Anterior cingulate cortex (tissue), 58 donors: ENCODE measurements at regions not wholly inside any gene's neighbourhood (a gene's known extent, or its start where the extent isn't known, plus 50 kb on each side); places are given as distances from the start of the nearest gene placed in this dataset.
A peak's percentile ranks its signal among the peaks of the same experiment; 100 is the strongest.

Experiments used
- DNase-seq, 58 donors: peaks; one replicate each; lab custom pipeline; 2025; lab: John Stamatoyannopoulos, UW

DNA sequence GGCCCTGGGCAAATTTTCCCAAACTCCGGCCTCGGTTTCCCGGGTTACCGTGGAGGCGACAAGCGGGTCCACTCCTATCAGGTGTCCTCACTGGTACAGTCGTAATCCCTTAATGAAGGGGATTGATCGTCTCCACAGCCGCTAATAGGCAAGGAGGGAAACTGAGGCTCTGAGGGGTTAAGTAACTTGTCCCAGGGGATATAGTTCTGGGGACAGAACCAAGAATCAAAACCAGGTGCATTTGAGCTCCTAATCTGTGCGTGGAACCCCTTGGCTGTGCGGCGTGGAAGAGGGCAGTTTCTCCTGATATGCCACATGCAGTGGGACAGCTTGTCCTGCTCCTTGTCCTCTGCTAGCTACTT lies 157.2 kb downstream of the CYRIA start:
- DNase-seq = no peak

- peak in 45 of 58 donors; percentile 4 to 64 (median 22) for DNase-seq
Measured at GRCh38 chr2:16507655-16508489, 157.8 kb downstream of the CYRIA start.

GRCh38 chr2:16506366-16506765 lies 159.3 kb downstream of the CYRIA start:
- DNase-seq = peak in 1 of 58 donors; percentile 2

GRCh38 chr2:16496426-16497388 lies 168.9 kb downstream of the CYRIA start:
- DNase-seq = no peak

DNA sequence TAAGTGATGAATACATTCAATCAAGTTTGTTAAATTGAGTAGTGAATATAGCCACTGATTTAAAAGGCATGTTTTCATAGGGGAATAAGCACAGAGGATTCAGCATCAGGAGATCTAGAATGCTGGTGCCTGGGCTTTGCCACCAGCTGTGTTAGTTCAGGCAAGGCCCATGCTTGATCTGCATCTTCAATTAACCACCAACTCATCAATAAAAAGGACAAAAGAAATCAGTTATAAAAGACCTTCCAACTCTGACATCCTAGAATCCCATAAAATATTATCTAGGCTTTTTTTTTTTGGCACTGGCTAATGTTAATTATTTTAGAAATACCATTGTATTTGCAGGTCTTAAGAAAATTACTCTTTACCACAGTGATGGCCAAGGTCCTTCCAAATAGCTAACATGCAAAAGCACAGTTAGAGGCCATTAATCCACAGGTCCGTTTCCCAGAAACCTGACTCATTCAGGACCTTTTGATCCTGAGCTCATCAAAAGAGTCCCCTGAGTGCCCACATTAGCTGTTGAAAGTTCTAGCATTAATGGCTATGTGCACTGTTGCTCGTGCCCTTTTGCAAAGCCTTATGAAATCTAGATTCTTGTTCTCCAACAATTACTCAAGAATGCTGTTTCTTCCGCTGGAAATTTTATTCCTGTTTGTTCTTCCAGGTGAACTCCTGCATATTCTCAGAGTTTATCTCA lies 170.0 kb downstream of the CYRIA start:
- no peak for DNase-seq

DNA sequence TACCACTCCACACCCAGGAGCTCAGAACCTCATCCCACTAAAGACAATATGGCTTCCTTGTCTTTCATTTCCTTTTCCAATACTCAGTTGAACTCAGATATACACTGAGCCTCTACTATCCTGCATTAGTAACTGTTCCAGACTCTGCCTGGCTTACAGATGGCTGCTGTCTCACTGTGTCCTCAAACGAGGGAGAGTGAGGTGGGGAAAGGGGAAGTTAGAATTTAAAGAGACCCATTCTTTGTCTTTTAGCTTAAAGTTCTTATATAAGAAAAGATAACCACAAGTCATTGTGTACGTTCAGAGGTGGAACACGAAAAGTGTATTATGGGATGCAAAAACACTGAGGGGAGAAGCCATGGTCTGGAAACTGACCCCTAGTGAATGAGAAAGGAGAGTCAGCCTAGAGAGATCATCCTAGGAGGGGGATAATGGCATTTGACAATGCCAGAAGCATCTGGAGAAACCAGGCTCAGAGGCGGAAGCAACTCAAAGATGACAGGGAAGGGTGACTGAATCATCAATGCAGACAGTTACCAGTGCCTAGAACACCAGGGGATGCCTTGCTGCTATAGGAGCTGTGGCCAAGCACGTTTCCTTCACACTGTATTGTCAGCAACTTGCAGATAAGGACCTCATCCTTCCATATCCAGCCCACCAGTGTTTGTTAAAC lies 170.7 kb downstream of the CYRIA start:
- no peak for DNase-seq

GRCh38 chr2:16493788-16494187 lies 171.8 kb downstream of the CYRIA start:
- DNase-seq = no peak

DNA sequence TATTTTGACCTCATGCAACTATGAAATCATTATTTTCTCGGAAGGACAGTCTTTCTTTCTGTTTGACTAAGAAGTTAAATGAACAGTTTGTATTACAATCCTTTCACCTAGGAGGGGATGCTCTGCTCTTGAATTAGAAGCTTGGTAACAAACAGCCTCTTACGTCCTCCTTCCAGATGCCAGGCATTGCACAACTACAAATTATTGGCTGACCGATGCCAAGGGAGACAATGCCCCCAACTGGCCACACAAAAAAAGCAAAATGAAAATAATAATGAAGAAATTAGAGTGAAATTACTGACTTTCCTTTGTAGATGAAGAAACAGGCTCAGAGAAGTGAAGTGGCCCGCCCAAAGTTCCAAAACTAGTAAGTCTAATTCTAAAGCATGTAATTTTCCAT lies 177.9 kb downstream of the CYRIA start:
- DNase-seq = peak in 4 of 58 donors; percentile 3 to 13 (median 6)

- no peak for DNase-seq
Measured at GRCh38 chr2:16485251-16485650, 180.4 kb downstream of the CYRIA start.

GRCh38 chr2:16482460-16482859 lies 183.2 kb downstream of the CYRIA start:
- no peak for DNase-seq

DNA sequence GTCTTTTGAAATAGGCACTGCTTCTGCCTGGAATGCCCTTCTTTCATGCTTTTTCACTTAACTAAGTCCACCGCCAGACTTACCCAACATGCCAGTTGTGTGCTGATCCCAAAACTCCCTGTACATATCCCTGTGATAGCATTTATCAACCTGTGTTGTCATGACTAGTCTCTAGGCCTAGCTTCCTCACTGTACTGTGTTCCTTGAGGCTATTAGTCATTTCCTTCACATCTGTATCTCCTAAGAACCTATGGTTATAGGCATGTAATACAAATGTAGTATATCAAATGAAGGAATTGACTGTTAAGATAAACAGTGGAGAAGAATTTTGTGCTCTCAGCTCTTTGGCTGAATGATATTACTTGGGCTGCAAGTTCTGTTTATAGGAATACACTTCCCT lies 184.3 kb downstream of the CYRIA start:
- no peak for DNase-seq

GRCh38 chr2:16479721-16480120 lies 185.9 kb downstream of the CYRIA start:
- no peak for DNase-seq

DNA sequence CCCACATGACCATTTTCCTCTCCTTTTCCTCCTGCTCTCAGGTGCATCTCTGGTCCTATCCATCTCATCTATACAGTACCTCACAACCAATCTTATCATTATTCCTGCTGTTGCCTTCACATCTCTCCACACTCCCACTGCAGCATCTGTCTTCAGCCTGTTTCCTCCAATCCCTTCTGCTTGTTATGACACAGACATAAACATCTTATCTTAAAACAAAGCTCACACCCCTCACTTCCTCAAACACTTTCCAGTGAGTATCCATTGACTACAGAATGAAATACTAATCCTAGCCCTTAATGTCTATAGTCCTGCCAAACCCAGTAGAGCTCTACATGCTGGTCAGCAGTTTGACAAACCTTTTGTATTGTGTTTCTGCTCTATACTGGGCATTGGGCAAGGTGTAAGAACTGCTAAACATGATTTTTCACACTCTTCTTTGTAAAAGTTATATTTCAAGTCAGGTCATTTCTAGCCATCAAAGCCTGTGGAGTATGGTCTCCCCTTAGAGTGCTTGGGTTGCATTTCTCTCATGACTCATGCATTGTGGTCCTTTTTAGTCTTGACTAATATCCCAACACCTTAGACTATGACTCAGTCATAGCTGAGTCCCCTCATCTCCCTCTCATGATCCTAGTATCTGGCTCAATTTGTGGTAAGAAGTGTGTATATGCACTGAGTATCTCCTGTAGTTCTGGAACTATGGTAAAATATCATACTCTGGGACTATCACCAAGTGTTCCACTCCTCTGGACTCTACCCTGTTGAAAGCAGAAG lies 187.0 kb downstream of the CYRIA start:
- no peak for DNase-seq

DNA sequence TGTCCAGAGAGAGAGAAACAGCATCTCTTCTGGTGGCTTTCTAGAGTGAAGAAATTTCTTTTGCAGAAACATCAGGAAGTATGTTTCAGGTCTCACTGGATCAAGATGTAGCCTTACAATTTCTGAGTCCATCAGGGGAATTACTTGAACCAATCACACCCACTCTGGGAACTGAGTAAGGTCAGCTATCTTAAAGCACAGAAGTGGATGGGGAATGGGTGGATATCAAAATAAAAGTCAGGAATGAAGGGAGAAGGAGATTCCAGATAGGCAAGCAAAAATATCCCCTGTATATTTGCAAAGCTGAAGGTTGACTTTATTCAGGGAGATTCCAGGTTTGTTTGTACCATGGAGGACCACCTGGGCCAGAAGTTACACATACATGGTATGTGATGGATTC lies 188.0 kb downstream of the CYRIA start:
- no peak for DNase-seq

GRCh38 chr2:16476866-16477265 lies 188.8 kb downstream of the CYRIA start:
- no peak for DNase-seq

GRCh38 chr2:16475986-16476567 lies 189.6 kb downstream of the CYRIA start:
- no peak for DNase-seq

- DNase-seq = no peak
Measured at GRCh38 chr2:16475586-16475985, 190.0 kb downstream of the CYRIA start.

DNA sequence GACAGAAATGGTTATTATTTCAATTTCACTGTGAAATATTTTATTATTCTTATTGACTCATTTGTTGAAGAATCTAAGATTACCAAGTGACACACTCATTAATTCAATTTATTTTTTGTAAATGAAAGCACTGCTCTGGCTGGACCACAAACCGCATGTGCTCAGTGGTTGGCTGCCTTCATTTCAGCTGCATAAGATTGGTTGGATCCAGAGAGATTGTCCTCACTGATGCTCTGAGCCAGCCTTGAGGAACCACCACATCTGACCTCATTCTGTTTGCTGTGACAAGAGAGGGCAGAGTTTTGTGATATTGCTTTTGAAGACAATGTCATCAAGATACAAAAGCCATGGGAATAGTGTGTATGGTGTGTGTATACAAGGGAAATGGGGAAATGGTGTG lies 192.1 kb downstream of the CYRIA start:
- DNase-seq = no peak

- no peak for DNase-seq
Measured at GRCh38 chr2:16470936-16471490, 194.6 kb downstream of the CYRIA start.
